Activated B cell treated with CpG ODN at 0.5 μM for 24 hours (primary cell): ENCODE measurements at regions not wholly inside any gene's neighbourhood (a gene's known extent, or its start where the extent isn't known, plus 50 kb on each side); places are given as distances from the start of the nearest gene placed in this dataset.

Experiments
- ATAC-seq: fragments of 200-7000 bp; cut with Tn5 transposase; one replicate; pipeline ENCODE4 v1.10.0; 2021; ENCODE audit warnings: low read depth, mild to moderate bottlenecking, moderate library complexity
- CTCF ChIA-PET: fragments of 350-600 bp; sonication (Branson Sonifier 250); formaldehyde crosslinking; loops from one replicate; lab custom pipeline; 2021; ENCODE audit warnings: antibody characterized with exemption; lab: Charles Lee
- POLR2A ChIA-PET: fragments of 350-600 bp; sonication (Branson Sonifier 250); formaldehyde crosslinking; loops from one replicate; lab custom pipeline; 2021; ENCODE audit warnings: antibody characterized with exemption; lab: Charles Lee
- DNase-seq: peaks from one replicate; pipeline ENCODE4 v3.0.0; 2022
- H3K27ac Mint-ChIP-seq: one replicate; pipeline ENCODE4 v1.8.0; 2020; ENCODE audit warnings: mixed read lengths
- H3K27me3 Mint-ChIP-seq: one replicate; pipeline ENCODE4 v1.8.0; 2021; ENCODE audit warnings: mixed read lengths
- H3K36me3 Mint-ChIP-seq: one replicate; pipeline ENCODE4 v1.8.0; 2021; ENCODE audit warnings: low read depth, mixed read lengths
- H3K4me1 Mint-ChIP-seq: one replicate; pipeline ENCODE4 v1.8.0; 2021; ENCODE audit warnings: mixed read lengths
- H3K4me3 Mint-ChIP-seq: one replicate; pipeline ENCODE4 v1.8.0; 2020; ENCODE audit warnings: mild to moderate bottlenecking, mixed read lengths
- H3K9me3 Mint-ChIP-seq: one replicate; pipeline ENCODE4 v1.8.0; 2020; ENCODE audit warnings: mixed read lengths
- intact Hi-C: fragments of 100-400 bp; cut with micrococcal nuclease; formaldehyde crosslinking; loops from one replicate; pipeline ENCODE4 v1.15.1; 2024
- TF ChIP-seq, protein P1 (sequence below): fragments of 200-600 bp; IDR thresholded peaks from one replicate; pipeline ENCODE4 v1.8.0; 2022; ENCODE audit warnings: antibody characterized with exemption, mild to moderate bottlenecking

DNA sequence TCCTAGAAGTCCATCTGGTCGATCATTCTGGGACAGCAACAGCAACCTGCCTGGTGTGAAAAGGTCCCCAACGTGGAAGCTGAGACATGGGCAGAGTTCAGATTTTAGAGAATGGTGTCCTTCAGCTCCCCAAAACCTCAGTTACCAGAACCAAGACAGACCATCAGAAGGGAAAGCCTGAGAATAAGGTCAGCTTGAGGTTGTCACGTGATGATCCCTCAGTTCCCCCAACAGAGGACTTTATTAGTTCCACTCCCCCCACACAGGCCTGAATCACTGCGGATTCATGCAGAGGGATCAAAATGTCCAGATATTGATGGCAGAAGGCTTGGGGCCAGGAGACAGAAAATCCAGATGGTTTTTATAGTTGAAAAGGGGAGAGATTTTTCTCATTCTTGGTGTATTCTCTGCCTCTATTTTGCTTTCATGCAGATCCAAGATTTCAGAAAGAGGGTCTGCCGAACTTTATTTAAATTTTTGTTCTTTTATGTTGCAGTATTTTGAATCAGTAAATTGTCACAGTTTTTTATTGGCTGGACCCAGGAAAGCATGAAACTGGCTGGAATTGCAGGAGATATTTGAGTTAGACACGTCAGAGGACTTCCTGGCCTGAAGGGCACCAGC lies 139.0 kb upstream of the NTM start:
- POLR2A ChIA-PET, result no interaction called here
- Mint-ChIP-seq H3K27me3 (no peaks in the 10 kb centered on the region), H3K27ac (no peak overlapping the region), H3K4me3 (no peak overlapping the region), H3K4me1 (no peaks in the 10 kb centered on the region), H3K36me3 (no peaks in the 10 kb centered on the region), H3K9me3 (no peaks in the 10 kb centered on the region)
- intact Hi-C loops, result no loop called here
- ATAC-seq (no peak), DNase-seq (no peak)
- TF ChIP-seq, protein P1, sequence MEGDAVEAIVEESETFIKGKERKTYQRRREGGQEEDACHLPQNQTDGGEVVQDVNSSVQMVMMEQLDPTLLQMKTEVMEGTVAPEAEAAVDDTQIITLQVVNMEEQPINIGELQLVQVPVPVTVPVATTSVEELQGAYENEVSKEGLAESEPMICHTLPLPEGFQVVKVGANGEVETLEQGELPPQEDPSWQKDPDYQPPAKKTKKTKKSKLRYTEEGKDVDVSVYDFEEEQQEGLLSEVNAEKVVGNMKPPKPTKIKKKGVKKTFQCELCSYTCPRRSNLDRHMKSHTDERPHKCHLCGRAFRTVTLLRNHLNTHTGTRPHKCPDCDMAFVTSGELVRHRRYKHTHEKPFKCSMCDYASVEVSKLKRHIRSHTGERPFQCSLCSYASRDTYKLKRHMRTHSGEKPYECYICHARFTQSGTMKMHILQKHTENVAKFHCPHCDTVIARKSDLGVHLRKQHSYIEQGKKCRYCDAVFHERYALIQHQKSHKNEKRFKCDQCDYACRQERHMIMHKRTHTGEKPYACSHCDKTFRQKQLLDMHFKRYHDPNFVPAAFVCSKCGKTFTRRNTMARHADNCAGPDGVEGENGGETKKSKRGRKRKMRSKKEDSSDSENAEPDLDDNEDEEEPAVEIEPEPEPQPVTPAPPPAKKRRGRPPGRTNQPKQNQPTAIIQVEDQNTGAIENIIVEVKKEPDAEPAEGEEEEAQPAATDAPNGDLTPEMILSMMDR, result no peak
- CTCF ChIA-PET, result no interaction called here

DNA sequence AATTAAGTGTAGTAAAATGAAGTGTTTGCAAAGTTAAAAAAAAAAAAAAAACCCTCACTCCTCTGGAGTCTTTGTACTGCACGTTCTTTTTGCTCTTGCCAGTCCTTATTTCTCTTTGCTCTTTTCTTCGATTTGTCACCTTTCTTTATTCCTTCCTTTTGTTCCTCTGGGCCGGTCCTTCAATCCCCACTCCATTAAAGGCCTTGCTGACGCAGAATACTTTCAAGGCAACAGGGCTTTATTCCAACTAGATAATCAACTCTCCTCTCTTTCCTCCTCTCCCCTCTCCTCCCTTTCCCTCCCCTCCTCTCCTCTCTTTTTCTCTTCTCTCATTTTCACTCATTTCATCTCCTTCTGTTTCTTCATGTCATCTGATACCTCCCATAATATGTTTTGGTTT lies 138.2 kb upstream of the NTM start:
- H3K36me3 Mint-ChIP-seq, result no peaks in the 10 kb centered on the region
- ATAC-seq (no peak), DNase-seq (no peak)
- H3K4me3 Mint-ChIP-seq, result no peak overlapping the region
- no peaks in the 10 kb centered on the region for H3K9me3 Mint-ChIP-seq
- intact Hi-C loops, result no loop called here
- TF ChIP-seq, protein P1, result no peak
- no peaks in the 10 kb centered on the region for H3K4me1 Mint-ChIP-seq
- ChIA-PET POLR2A (no interaction called here), CTCF (no interaction called here)
- H3K27me3 Mint-ChIP-seq, result no peaks in the 10 kb centered on the region
- no peak overlapping the region for H3K27ac Mint-ChIP-seq

DNA sequence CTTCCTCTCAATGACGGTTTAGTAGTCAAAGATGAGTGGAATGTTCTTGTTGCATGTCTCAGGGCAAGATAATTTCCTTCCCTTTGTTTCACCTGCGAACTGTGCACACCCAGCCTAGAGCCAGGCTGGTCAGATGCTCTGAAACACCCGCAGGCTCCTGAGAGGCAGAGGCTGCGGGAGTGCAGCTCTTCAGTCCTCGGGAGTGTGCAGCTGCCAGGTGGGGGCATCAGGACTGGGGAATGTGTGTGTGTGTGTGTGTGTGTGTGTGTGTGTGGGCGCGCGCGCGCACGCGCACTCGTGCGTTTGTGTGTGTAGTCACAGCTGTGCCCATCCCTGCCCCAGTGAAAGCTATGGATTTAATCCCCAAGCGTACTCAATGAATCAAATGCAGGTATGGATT lies 136.2 kb upstream of the NTM start:
- H3K36me3 Mint-ChIP-seq, result no peaks in the 10 kb centered on the region
- intact Hi-C loops, result no loop called here
- H3K27me3 Mint-ChIP-seq, result no peaks in the 10 kb centered on the region
- no peaks in the 10 kb centered on the region for H3K9me3 Mint-ChIP-seq
- H3K27ac Mint-ChIP-seq, result no peak overlapping the region
- ChIA-PET CTCF (no interaction called here), POLR2A (no interaction called here)
- no peaks in the 10 kb centered on the region for H3K4me1 Mint-ChIP-seq
- TF ChIP-seq, protein P1, result no peak
- no peak overlapping the region for H3K4me3 Mint-ChIP-seq
- ATAC-seq (no peak), DNase-seq (no peak)

DNA sequence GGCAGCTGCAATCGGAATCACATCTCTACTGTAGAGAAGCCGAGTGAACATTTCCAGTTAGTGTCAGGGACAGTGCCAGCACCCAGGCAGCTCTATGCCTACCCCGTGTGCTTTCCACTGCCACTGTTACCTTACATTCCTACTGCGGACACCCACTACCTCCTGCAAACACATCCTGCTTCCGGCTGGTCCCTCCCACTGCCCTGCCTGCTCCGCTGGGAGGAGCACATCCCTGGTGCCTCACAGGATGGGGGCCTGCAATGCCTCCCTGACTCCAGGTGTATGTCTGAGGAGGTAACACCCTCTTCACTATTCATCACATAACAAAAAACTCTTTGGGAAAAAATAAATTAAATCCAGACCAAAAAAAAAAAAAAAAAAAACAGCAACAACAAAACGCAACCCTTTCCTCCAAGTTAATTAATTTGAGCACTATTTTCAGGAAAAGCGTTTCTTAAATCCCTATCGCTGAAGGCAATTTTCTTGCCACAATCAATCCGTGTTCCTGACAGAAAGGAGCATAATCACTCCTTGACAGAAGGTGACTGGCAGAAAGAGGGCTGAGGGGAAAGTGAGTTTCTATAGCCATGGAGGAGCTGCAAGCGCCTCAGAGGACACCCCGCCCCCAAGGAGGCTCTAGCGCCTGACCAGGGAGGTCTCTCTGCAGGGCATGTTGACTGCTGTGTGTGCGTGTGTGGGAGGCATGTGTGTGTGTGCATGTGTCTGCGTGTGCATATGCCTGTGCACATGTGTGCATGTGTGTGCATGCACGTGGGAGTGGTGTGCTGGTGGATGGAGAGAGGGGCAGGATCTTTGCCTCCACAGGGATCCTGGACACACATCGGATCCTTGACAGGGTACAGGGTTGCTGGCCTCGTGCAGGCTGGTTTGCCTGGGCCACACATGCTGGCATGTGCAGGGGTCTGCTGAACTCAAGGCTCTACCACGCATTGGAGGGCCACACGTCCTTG lies 134.8 kb upstream of the NTM start:
- intact Hi-C loops, result no loop called here
- ChIA-PET POLR2A (no interaction called here), CTCF (no interaction called here)
- DNase-seq, result no peak
- H3K36me3 Mint-ChIP-seq, result no peaks in the 10 kb centered on the region
- H3K9me3 Mint-ChIP-seq, result no peaks in the 10 kb centered on the region
- ATAC-seq, result no peak
- no peaks in the 10 kb centered on the region for H3K27me3 Mint-ChIP-seq
- no peak overlapping the region for H3K4me3 Mint-ChIP-seq
- no peak overlapping the region for H3K27ac Mint-ChIP-seq
- H3K4me1 Mint-ChIP-seq, result no peaks in the 10 kb centered on the region
- TF ChIP-seq, protein P1, result no peak

DNA sequence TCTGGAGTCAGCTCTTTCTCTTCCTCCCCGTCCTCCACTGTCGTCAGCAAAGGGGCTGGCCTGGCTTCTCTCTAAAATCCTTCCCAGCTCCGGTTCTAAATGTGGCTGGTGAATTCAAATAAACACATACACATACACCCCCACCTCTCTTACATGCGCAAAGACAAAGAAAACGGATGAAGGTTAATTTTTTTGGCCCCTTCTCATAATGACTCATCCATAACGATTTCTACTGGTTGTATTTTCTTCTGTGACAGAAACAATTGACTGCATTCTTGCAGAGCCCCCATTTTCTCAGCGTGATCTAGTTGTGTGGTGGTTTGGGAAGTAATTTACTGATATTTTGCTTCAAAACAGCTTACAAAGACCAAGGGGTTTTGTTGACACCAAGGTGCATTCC lies 130.0 kb upstream of the NTM start:
- CTCF ChIA-PET, result no interaction called here
- Mint-ChIP-seq H3K27me3 (peaks cover 6% of the 10 kb centered on the region), H3K4me3 (no peak overlapping the region), H3K36me3 (no peaks in the 10 kb centered on the region), H3K9me3 (no peaks in the 10 kb centered on the region), H3K27ac (no peak overlapping the region), H3K4me1 (no peaks in the 10 kb centered on the region)
- POLR2A ChIA-PET, result no interaction called here
- ATAC-seq, result no peak
- no peak for DNase-seq
- intact Hi-C loops, result no loop called here
- TF ChIP-seq, protein P1, result no peak
